GM12864 (cell line): ENCODE measurements at regions not wholly inside any gene's neighbourhood (a gene's known extent, or its start where the extent isn't known, plus 50 kb on each side); places are given as distances from the start of the nearest gene placed in this dataset.

Experiments
- DNase-seq: peaks from one replicate; pipeline ENCODE4 v3.0.0-alpha.2; 2011; ENCODE audit warnings: low read depth
- H3K4me3 ChIP-seq: 2 replicates; pipeline ENCODE4 v1.5.1; 2011; ENCODE audit warnings: mild to moderate bottlenecking, low read depth, low read length, control low read depth
- TF ChIP-seq, protein P1 (sequence below): IDR thresholded peaks from 2 replicates; pipeline ENCODE4 v1.5.1; 2011; ENCODE audit warnings: low read depth, mild to moderate bottlenecking, moderate library complexity, low read length, control low read depth, inconsistent platforms; ENCODE audit errors: missing control alignments

GRCh38 chr9:88233091-88233490 is 94.8 kb upstream of the SPATA31C2 start:
- TF ChIP-seq, protein P1, sequence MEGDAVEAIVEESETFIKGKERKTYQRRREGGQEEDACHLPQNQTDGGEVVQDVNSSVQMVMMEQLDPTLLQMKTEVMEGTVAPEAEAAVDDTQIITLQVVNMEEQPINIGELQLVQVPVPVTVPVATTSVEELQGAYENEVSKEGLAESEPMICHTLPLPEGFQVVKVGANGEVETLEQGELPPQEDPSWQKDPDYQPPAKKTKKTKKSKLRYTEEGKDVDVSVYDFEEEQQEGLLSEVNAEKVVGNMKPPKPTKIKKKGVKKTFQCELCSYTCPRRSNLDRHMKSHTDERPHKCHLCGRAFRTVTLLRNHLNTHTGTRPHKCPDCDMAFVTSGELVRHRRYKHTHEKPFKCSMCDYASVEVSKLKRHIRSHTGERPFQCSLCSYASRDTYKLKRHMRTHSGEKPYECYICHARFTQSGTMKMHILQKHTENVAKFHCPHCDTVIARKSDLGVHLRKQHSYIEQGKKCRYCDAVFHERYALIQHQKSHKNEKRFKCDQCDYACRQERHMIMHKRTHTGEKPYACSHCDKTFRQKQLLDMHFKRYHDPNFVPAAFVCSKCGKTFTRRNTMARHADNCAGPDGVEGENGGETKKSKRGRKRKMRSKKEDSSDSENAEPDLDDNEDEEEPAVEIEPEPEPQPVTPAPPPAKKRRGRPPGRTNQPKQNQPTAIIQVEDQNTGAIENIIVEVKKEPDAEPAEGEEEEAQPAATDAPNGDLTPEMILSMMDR = no peak
- no peak overlapping the region for H3K4me3 ChIP-seq
- no peak for DNase-seq

DNA sequence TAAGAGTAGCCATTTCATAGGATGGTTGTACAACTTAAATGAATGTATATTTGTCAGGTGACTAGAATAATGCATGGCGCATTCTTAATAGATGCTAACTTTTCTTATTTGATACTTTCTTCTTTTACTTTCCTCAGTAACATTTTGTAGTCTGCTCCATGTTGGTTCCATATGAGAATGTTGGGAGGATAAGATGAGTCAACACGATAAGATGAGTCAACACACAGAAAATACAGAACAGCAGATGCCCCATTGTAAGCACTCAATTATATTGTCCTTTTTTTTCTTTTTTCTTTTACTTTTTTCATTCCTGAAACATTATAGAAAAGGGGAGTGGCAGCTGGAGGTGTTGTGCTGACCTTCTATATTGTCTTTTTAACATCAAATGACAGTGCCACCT is 92.3 kb upstream of the SPATA31C2 start:
- TF ChIP-seq, protein P1 = no peak
- no peak overlapping the region for H3K4me3 ChIP-seq
- DNase-seq = no peak

GRCh38 chr9:88229434-88229833 is 91.2 kb upstream of the SPATA31C2 start:
- TF ChIP-seq, protein P1 = no peak
- no peak overlapping the region for H3K4me3 ChIP-seq
- no peak for DNase-seq

GRCh38 chr9:88224938-88225337 is 86.7 kb upstream of the SPATA31C2 start:
- no peak for DNase-seq
- TF ChIP-seq, protein P1 = no peak
- H3K4me3 ChIP-seq = no peak overlapping the region

GRCh38 chr9:88221105-88221504 is 82.8 kb upstream of the SPATA31C2 start:
- TF ChIP-seq, protein P1 = no peak
- H3K4me3 ChIP-seq = no peak overlapping the region
- no peak for DNase-seq

DNA sequence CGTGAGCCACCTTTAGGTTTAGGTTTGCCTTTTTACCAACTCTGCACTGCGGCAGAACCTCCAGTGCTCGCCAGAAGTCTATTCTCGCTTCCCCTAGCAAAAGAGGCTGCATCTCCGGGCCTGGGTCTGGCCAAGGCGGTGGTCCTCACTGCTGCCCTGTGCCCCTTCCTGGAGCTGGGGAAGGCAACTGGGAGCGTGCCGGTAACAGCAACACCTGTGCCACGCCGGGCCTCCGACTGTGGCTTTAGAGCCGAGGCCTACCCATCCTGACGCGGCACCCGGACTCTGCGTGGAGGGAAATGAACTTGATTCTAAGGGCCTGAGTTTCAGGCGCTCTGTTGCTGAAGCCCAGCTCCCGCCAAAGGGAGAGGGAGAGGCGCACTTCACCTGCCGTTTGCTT is 82.4 kb upstream of the SPATA31C2 start:
- TF ChIP-seq, protein P1 = no peak
- no peak for DNase-seq

DNA sequence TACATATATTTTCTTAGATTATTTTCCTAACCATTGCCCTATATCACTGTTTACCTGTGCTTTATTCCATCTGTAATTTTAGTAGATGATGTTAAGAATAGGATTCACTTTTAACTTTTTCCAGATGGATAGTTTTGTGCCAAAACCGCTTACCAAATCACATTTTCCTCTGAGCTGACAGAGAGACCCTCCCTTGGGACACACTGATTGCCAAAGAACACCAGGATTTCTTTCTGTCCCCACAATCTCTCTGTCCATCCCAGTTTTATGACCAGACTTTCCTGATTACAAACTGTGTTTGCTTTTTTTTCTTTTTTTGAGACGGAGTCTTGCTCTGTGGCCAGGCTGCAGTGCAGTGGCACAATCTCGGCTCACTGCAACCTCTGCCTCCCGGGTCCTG is 81.3 kb upstream of the SPATA31C2 start:
- no peak overlapping the region for H3K4me3 ChIP-seq
- no peak for DNase-seq
- TF ChIP-seq, protein P1 = no peak

More for the DNA sequence above, 82.4 kb upstream of the SPATA31C2 start:
- H3K4me3 ChIP-seq = no peak overlapping the region
